SK-N-SH treated with all-trans-retinoic acid at 6 μM for 48 hours (cell line): ENCODE measurements at regions not wholly inside any gene's neighbourhood (a gene's known extent, or its start where the extent isn't known, plus 50 kb on each side); places are given as distances from the start of the nearest gene placed in this dataset.
"Not testable (repeated sequence)": the region's sequence is repeated elsewhere in the genome, so short reads cannot be mapped to it uniquely, and the experiment has no call there.

Experiments
- ATAC-seq: fragments of 200-7000 bp; cut with Tn5 transposase; 3 replicates; pipeline ENCODE4 v1.9.1; 2020; ENCODE audit warnings: mild to moderate bottlenecking, moderate library complexity
- BACH2 ChIP-seq: fragments of 250-450 bp; sonication (Bioruptor Pico); IDR thresholded peaks from 2 replicates; pipeline ENCODE4 v1.9.0; 2021; ENCODE audit warnings: mild to moderate bottlenecking, borderline replicate concordance
- CSDC2 ChIP-seq: fragments of 250-450 bp; sonication (Bioruptor Pico); IDR thresholded peaks from 2 replicates; pipeline ENCODE4 v1.5.0; 2020; ENCODE audit warnings: mild to moderate bottlenecking, moderate library complexity
- ESRRG ChIP-seq: fragments of 250-450 bp; sonication (Bioruptor Pico); IDR thresholded peaks from 2 replicates; pipeline ENCODE4 v1.6.1; 2021; ENCODE audit warnings: mild to moderate bottlenecking
- GLIS3 ChIP-seq: fragments of 250-450 bp; sonication (Bioruptor Pico); IDR thresholded peaks from 2 replicates; pipeline ENCODE4 v1.5.0; 2020; ENCODE audit warnings: mild to moderate bottlenecking, moderate library complexity
- ISL1 ChIP-seq: fragments of 250-450 bp; sonication (Bioruptor Pico); IDR thresholded peaks from 2 replicates; pipeline ENCODE4 v2.1.2; 2022; ENCODE audit warnings: mild to moderate bottlenecking, moderate library complexity
- OSR1 ChIP-seq: fragments of 250-450 bp; sonication (Bioruptor Pico); IDR thresholded peaks from 2 replicates; pipeline ENCODE4 v1.8.0; 2022; ENCODE audit warnings: moderate library complexity, mild to moderate bottlenecking, inconsistent platforms
- RARB ChIP-seq: fragments of 250-450 bp; sonication (Bioruptor Pico); IDR thresholded peaks from 2 replicates; pipeline ENCODE4 v1.8.0; 2021; ENCODE audit warnings: mild to moderate bottlenecking, moderate library complexity
- SNAI2 ChIP-seq: fragments of 250-450 bp; sonication (Bioruptor Pico); IDR thresholded peaks from 2 replicates; pipeline ENCODE4 v1.5.0; 2020; ENCODE audit warnings: mild to moderate bottlenecking, moderate library complexity
- TCF4 ChIP-seq: fragments of 250-450 bp; sonication (Bioruptor Pico); IDR thresholded peaks from 2 replicates; pipeline ENCODE4 v1.8.0; 2021; ENCODE audit warnings: mild to moderate bottlenecking, moderate library complexity, borderline replicate concordance
- TOX ChIP-seq: fragments of 250-450 bp; sonication (Bioruptor Pico); IDR thresholded peaks from 2 replicates; pipeline ENCODE4 v1.8.0; 2021; ENCODE audit warnings: mild to moderate bottlenecking, moderate library complexity, borderline replicate concordance
- ZC3H10 ChIP-seq: fragments of 250-450 bp; sonication (Bioruptor Pico); IDR thresholded peaks from 2 replicates; pipeline ENCODE4 v1.5.1; 2021; ENCODE audit warnings: mild to moderate bottlenecking, moderate library complexity
- ZFP3 ChIP-seq: fragments of 250-450 bp; sonication (Bioruptor Pico); IDR thresholded peaks from 2 replicates; pipeline ENCODE4 v1.5.0; 2020; ENCODE audit warnings: mild to moderate bottlenecking, moderate library complexity
- ZFP30 ChIP-seq: fragments of 450-650 bp; formaldehyde crosslinking; IDR thresholded peaks from 2 replicates; pipeline ENCODE4 v1.5.0; 2022; ENCODE audit warnings: mild to moderate bottlenecking, moderate library complexity
- ZNF565 ChIP-seq: fragments of 450-650 bp; formaldehyde crosslinking; conservative IDR thresholded peaks from 2 replicates; pipeline ENCODE4 v1.5.0; 2020; ENCODE audit warnings: low read depth, mild to moderate bottlenecking, moderate library complexity
- ZNF8 ChIP-seq: fragments of 450-650 bp; formaldehyde crosslinking; IDR thresholded peaks from 2 replicates; pipeline ENCODE4 v1.5.0; 2020; ENCODE audit warnings: mild to moderate bottlenecking, moderate library complexity
- TF ChIP-seq, protein P1 (sequence below): fragments of 250-450 bp; sonication (Bioruptor Pico); IDR thresholded peaks from 2 replicates; pipeline ENCODE4 v1.8.0; 2021; ENCODE audit warnings: low read depth, mild to moderate bottlenecking, moderate library complexity, borderline replicate concordance
- TF ChIP-seq, protein P2 (sequence below): fragments of 250-450 bp; sonication (Bioruptor Pico); IDR thresholded peaks from 2 replicates; pipeline ENCODE4 v1.5.1; 2021; ENCODE audit warnings: mild to moderate bottlenecking, moderate library complexity
- TF ChIP-seq, protein P3 (sequence below): fragments of 250-450 bp; sonication (Bioruptor Pico); IDR thresholded peaks from 2 replicates; pipeline ENCODE4 v1.8.0; 2020; ENCODE audit warnings: mild to moderate bottlenecking, moderate library complexity, borderline replicate concordance
- TF ChIP-seq, protein P4 (sequence below): fragments of 250-450 bp; sonication (Bioruptor Pico); IDR thresholded peaks from 2 replicates; pipeline ENCODE4 v1.5.0; 2020; ENCODE audit warnings: mild to moderate bottlenecking, moderate library complexity

DNA sequence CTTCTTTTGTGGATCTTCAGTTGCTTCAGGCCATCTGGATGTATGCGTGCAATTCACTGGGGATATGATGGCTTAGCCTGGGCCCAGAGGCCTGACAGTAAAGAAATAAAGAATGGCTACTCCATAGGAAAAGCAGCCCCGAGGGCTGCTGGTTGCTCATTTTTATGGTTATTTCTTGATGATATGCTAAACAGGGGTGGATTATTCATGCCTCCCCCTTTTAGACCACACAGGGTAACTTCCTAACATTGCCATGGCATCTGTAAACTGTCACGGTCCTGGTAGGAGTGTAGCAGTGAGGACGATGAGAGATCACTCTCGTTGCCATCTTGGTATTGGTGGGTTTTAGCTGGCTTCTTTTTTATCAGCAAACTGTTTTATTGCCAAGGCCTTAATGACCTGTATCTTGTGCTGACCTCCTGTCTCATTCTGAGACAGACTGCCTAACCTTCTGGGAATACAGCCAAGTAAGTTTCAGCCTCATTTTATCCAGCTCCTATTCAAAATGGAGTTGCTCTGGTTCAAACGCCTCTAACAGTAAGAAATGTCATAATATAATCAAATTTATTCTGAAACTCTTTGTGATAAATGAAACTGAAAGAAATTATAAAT, 60.5 kb downstream of the DSEL start:
- ATAC-seq: no peak

DNA sequence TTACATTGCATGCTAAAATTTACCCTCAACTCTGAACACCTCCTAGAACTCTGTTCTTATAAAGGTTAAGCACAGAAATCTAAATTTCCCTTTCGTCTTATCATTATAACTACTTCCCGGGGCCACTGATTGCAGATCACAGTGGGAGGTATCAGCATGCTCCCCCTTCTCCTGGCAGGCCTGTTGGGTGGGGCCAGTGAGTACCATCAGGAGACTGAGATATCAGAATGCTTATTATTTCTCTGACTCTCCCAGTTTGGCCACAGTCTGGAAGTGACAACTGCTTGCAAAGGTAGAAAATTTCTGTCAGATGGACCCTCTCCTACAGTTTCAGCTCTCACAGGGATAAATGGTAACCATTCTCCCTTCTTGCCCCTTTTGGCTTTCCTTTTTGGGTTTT, 62.6 kb downstream of the DSEL start:
- no peak for TF ChIP-seq SNAI2 (CRISPR knock-in tag)
- no peak for TF ChIP-seq ZFP30 (CRISPR knock-in tag)
- TF ChIP-seq ZNF565: no peak
- no peak for TF ChIP-seq TOX
- no peak for TF ChIP-seq ZFP3 (CRISPR knock-in tag)
- TF ChIP-seq OSR1 (CRISPR knock-in tag): no peak
- TF ChIP-seq, protein P1, sequence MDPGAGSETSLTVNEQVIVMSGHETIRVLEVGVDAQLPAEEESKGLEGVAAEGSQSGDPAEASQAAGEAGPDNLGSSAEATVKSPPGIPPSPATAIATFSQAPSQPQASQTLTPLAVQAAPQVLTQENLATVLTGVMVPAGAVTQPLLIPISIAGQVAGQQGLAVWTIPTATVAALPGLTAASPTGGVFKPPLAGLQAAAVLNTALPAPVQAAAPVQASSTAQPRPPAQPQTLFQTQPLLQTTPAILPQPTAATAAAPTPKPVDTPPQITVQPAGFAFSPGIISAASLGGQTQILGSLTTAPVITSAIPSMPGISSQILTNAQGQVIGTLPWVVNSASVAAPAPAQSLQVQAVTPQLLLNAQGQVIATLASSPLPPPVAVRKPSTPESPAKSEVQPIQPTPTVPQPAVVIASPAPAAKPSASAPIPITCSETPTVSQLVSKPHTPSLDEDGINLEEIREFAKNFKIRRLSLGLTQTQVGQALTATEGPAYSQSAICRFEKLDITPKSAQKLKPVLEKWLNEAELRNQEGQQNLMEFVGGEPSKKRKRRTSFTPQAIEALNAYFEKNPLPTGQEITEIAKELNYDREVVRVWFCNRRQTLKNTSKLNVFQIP (CRISPR knock-in tag): no peak
- TF ChIP-seq ZC3H10 (CRISPR knock-in tag): no peak
- TF ChIP-seq, protein P2, sequence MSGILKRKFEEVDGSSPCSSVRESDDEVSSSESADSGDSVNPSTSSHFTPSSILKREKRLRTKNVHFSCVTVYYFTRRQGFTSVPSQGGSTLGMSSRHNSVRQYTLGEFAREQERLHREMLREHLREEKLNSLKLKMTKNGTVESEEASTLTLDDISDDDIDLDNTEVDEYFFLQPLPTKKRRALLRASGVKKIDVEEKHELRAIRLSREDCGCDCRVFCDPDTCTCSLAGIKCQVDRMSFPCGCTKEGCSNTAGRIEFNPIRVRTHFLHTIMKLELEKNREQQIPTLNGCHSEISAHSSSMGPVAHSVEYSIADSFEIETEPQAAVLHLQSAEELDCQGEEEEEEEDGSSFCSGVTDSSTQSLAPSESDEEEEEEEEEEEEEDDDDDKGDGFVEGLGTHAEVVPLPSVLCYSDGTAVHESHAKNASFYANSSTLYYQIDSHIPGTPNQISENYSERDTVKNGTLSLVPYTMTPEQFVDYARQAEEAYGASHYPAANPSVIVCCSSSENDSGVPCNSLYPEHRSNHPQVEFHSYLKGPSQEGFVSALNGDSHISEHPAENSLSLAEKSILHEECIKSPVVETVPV (CRISPR knock-in tag): no peak
- TF ChIP-seq TCF4 (CRISPR knock-in tag): no peak
- TF ChIP-seq, protein P3, sequence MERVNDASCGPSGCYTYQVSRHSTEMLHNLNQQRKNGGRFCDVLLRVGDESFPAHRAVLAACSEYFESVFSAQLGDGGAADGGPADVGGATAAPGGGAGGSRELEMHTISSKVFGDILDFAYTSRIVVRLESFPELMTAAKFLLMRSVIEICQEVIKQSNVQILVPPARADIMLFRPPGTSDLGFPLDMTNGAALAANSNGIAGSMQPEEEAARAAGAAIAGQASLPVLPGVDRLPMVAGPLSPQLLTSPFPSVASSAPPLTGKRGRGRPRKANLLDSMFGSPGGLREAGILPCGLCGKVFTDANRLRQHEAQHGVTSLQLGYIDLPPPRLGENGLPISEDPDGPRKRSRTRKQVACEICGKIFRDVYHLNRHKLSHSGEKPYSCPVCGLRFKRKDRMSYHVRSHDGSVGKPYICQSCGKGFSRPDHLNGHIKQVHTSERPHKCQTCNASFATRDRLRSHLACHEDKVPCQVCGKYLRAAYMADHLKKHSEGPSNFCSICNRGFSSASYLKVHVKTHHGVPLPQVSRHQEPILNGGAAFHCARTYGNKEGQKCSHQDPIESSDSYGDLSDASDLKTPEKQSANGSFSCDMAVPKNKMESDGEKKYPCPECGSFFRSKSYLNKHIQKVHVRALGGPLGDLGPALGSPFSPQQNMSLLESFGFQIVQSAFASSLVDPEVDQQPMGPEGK (CRISPR knock-in tag): no peak
- no peak for TF ChIP-seq RARB
- TF ChIP-seq GLIS3 (CRISPR knock-in tag): no peak
- no peak for TF ChIP-seq ISL1 (CRISPR knock-in tag)
- TF ChIP-seq, protein P4, sequence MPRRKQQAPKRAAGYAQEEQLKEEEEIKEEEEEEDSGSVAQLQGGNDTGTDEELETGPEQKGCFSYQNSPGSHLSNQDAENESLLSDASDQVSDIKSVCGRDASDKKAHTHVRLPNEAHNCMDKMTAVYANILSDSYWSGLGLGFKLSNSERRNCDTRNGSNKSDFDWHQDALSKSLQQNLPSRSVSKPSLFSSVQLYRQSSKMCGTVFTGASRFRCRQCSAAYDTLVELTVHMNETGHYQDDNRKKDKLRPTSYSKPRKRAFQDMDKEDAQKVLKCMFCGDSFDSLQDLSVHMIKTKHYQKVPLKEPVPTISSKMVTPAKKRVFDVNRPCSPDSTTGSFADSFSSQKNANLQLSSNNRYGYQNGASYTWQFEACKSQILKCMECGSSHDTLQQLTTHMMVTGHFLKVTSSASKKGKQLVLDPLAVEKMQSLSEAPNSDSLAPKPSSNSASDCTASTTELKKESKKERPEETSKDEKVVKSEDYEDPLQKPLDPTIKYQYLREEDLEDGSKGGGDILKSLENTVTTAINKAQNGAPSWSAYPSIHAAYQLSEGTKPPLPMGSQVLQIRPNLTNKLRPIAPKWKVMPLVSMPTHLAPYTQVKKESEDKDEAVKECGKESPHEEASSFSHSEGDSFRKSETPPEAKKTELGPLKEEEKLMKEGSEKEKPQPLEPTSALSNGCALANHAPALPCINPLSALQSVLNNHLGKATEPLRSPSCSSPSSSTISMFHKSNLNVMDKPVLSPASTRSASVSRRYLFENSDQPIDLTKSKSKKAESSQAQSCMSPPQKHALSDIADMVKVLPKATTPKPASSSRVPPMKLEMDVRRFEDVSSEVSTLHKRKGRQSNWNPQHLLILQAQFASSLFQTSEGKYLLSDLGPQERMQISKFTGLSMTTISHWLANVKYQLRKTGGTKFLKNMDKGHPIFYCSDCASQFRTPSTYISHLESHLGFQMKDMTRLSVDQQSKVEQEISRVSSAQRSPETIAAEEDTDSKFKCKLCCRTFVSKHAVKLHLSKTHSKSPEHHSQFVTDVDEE: no peak
- TF ChIP-seq BACH2: no peak
- TF ChIP-seq ESRRG (CRISPR knock-in tag): no peak
- no peak for TF ChIP-seq ZNF8 (CRISPR knock-in tag)
- no peak for TF ChIP-seq CSDC2
- TF ChIP-seq, all 23 proteins: peak for 0

More for the DNA sequence above, 60.5 kb downstream of the DSEL start:
- peak; percentile 44; the same call in 1 of the 2 replicates for TF ChIP-seq ISL1 (CRISPR knock-in tag)
- no peak for TF ChIP-seq TOX
- TF ChIP-seq CSDC2: peak; percentile 73; the same call in 1 of the 2 replicates

DNA sequence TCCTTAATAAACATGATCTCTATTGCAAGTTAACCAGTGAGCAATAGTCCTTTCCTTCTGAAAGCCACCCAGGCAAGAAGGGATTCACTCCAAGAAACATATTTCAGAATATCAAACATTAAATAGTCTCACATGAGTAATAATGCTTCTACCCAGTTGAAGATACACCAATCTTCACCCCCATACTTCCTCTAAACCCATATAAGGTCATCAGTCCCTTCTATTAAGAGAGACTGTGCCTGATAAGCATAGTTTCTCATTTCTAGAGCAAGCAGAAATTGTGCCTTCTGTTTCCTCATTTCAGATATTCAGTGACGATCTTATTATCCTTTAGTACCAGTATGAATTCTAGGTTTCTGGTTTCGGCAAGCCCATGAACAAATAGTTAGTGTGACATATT, 64.6 kb downstream of the DSEL start:
- TF ChIP-seq GLIS3 (CRISPR knock-in tag) (no peak), TCF4 (CRISPR knock-in tag) (no peak), OSR1 (CRISPR knock-in tag) (no peak), BACH2 (no peak), TOX (no peak)
- TF ChIP-seq, protein P4: no peak
- ATAC-seq: no peak

More for the DNA sequence above, 62.6 kb downstream of the DSEL start:
- no peak for ATAC-seq

DNA sequence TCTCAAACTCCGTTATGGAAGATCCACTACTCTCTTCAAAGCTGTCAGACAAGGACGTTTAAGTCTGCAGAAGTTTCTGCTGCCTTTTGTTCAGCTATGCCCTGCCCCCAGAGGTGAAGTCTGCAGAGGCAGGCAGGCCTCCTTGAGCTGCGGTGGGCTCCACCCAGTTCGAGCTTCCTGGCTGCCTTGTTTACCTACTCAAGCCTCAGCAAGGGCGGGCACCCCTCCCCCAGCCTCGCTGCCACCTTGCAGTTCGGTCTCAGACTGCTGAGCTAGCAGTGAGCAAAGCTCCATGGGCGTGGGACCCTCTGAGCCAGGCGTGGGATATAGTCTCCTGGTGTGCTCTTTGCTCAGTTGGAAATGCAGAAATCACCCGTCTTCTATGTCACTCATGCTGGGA, 65.4 kb downstream of the DSEL start:
- not testable (repeated sequence) for ATAC-seq
